Femur (tissue), 1 donor: ENCODE measurements at regions not wholly inside any gene's neighbourhood (a gene's known extent, or its start where the extent isn't known, plus 50 kb on each side); places are given as distances from the start of the nearest gene placed in this dataset.
"Not testable (repeated sequence)": the region's sequence is repeated elsewhere in the genome, so short reads cannot be mapped to it uniquely, and the experiment has no call there.

Source experiments
- DNase-seq: peaks from one replicate; pipeline ENCODE4 v3.0.0-alpha.2; 2017

DNA sequence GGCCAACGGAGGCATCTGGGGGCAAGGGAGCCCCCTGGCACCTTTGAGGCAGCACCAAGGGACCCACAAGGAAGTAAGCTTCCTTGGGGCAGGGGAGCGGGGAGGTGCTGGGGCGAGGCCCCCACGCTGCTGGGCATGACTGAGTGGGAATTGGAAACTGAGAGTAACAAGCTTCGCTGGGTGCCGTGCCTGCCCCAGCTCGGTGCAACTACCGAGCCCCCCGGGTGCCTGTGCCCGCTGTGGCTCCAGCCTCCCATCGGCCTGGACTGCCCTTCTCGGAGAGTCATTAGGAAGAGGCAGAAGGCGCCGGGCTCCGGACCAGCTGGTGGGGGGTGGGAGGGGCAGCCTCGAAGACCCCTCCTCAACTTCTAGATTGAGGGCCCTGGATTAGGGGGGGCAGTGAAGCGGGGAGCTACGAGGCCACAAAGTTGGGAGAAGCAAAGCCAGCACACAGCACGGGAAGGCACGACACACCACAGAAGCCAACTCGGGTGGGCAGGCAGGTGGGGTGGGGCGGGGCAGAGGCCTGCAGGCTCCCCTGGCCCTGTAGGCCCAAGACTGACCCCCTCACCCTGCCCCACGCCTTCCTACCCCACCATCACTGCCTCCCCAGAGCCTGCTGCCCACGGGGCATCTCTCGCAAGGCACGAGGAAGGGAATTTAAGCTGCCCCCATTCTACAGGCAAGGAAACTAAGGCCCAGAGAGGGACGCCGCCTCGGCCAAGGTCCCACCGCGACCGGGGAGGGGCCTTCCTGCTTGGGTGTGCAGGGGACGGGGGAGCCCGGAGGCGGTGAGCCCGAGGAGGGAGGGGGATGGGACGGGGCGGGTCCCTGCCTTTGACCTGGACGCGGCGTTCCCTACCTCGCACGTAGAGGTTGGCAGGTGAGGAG, 83.2 kb downstream of the PTPRS start:
- DNase-seq: no peak

DNA sequence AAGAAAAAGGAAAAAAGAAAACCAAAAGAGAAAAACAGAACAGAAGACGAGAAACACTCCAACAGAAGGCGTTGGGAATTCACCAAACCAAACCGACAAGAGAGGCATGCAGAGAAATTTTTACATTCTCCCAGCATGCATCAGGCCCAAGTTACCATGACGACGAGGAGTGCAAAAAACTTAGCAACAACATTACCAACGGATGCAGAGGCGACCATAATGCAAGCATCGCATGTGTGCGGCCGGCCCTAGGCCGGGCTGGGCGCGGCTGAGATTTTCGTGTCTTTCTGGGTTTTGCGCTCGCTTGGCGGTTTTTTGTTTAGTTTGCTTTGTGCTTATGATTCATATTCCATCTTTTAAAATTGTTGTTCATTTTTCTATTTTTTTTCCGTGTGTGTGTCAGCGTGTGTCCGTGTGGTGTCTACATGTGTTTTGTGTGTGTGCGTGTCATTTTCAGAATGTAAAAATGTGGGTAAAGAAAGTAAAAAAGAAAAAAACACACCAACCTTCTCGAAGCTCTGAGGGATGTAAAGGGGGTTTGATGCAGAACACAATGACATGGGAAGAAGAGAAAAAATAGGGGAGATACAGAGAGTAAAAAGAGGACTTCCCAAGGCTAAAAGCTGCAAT, 84.9 kb downstream of the PTPRS start:
- no peak for DNase-seq

DNA sequence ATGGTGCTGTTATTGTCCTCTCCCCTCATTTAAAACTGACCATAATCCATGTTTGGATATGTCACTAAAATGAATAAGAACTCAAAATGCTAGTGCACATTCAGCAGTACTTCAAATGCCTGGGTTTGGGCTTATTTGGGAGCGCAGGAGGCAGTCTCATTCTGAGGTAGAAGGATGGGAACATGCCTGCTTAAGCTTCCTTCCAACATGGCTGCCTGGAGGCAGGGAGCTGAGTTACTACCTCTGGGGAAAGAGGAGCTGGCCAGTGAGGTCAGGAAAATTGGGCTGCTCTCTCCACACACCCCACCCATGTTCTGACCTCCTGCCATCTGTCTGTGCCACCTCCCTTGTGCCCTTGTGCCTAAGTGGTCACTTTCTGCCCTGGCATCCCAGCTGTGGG, 85.7 kb downstream of the PTPRS start:
- DNase-seq: no peak

DNA sequence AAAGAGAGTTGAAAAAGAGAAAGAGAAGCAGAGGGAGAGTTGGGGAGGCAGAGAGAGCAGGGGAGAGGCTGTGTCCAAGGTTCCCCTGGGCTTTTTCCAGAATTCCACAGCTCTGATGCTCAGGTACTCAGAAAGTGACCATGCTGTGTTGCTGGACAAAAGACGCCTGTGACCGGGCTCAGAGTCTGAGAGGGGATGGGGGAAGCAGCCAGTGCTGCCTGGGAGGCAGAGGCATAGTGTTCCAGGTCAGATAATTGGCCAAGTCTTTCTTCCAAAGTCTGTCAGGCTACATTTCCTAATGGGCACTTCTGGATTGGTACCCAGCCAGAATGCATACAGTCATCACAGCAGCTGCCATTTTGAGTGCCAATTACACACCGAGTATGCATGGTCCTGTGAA, 86.1 kb downstream of the PTPRS start:
- DNase-seq: no peak

DNA sequence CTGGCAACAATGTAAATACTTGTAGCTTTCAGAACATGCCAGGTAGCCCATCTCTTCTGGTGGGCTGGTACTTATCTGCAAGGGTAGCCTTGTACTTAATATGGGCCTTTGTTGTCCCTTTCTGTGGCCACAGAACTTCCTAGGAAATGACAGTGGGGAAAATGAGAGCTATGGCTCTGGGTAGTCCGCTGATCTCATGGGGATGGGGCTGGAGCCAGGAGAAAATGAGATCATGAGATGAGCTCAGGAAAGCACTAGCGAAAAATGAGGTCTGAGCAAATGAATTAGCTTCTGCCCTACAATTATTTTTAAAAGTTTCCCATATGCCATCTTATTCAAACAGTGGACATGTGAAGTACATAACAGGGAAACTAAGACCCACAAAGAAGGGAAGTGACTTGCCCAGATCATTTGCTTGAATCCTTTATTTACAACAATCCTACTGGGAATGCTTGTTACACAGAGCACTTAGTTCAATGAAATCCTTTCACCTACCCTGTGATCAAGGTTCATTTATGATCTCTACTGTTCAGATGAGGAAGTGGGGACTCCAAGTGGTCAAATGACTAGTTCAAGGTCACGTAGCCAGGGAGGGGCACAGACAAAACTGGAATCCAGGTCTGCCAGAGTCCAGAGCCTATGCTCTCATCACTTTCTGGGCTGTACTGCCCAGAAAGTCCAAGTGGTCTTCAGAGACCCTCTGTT, 87.1 kb downstream of the PTPRS start:
- DNase-seq: peak; percentile 76

DNA sequence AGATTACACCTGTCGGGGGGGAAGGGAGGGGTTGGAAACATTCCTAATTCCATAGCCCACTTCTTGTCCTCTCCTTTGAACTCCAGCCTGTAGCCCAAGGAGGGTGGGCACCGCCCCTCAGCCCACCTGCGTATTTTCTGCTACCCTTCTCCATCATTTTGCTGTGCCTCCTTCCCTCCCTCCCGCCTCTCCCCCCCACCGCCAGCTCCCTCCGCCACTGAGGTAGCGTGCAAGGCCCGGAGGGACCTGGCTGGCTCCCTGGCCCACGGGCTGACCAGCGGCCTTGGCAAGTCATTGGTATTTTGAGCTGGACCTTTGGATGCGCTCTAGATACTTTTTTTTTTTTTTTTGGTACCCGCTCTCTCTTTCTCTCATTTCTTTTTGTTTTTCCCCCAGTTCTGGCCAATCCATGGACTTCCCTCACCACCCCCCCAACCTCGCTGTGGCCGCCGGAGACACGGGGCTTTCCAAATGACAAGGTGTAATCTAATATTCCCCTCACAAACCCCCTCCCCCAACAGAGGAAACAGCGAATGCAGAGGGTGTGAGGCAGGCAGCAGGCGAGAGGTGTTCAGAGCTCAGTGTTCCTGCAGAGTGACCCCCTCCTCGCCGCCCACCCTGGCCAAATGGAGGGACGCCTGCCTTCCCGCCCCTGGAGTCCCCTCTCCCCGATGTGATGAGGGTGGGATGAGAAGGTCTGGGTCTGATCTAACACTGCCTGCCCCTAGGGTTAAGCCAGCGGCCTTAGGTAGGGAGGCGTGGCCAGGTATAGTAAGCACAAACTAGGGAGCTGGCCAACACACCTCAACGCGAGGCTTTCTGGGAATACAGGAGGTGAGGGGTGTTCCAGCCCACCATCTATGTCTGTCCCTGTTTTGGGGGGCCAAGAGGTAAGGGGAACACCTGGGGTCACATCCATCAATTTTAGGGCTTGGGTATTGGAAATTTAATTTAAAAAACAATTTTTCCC, 89.2 kb downstream of the PTPRS start:
- no peak for DNase-seq

DNA sequence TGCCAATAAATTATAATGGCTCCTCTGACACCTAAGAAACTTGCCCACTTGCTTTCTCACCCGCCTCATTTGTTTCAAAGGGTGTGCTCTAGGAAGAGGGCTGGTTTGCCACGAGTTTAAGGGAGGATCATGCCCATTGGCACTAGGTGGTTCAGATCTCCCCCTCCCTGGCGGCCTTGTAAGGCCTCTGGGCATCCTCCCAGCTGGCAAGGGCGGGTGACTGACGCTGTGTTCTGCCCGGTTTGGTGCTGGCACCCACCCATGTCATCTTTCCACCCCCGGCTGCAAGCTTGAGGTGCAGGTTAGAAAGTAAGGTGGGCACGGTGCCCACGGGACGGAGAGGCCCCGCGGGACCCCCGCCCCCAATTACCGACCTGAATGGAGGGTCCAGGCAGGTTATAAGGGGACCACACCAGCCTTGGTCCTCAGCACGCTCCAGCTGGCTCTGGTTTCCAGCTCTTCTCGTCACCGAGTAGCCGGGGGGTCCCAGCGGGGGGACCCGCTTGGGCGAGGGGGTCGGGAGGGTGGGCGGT, 90.4 kb downstream of the PTPRS start:
- DNase-seq: no peak

DNA sequence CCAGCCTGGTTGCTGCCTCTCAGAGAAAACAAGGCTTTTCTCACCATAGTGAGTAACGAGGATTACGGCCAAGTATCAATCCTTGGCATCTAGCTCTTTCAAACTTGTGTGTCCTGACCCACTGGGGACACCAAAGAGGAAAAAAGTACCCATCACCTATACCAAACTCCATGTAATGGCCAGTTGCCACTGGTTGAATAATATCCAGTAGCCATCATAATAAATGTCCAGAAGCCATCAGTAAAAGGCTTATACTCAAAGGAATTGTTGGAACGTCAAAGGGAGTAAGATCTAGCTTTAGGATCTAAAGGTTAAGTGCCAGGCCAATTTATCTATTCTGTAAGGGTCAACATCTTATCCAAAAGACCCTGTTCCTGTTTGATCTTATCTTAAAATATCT, 91.1 kb downstream of the PTPRS start:
- no peak for DNase-seq

DNA sequence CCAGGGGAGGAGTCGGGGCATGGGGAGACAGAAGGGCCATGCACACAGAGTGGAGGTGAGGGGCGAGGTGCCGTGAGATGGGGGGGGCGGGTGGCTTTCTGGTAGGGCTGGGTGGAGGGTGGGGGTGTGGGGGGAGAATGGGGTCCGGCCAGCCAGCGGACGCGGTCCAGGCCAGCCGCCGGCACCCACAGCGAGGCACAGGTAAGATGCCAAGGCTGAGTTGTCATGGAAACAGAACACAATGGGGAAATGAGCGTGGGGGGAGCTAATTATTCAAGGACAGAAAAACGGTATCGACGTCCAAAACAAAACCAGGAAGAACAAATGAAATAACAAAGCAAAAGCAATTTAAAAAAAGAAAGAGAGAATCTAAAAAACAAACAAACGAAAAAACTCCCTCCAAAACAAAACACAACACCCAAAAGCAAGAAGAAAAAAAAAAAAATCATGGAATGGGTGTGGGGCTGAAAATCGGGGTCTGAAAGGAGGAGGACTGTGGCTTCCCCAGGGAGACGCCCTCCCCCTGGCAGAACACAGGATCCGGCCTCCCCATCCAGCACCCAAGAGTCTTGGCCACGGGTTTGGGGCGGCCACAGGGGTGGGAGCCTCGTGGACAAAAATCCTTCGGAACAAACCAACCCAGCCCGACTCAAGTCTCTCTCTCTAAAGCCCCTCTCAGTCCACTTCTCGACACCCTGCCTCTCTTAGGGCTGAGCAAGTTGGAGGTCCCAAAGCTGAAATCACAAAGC, 92.5 kb downstream of the PTPRS start:
- no peak for DNase-seq

DNA sequence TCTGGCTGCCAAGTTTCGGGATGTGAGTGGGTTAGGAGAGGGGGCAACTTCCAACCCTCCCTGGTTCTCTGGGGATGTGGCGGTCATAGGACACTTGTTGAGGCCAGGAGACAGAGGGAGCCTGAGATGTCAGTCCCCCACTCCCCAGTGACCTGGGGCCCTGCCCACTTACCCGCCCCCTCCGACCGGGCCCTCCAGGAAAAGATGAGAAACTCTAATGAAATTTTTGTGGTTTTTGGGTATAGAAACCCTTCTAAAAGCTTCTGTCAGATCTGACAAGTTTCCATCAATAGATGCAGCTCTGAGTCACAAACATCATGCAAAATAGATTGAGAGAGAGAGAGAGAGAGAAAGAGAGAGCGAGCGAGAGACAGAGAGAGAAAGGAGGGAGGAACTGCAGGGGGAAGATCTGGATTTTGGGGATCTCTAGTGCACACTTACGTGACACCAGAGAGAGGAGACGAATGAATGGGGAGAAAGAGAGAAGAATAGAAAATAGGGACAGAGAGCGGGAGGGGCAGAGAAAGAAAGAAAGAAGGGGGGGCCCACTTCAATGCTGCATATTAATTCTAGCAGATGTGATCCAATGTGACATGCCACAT, 94.0 kb downstream of the PTPRS start:
- DNase-seq: no peak

DNA sequence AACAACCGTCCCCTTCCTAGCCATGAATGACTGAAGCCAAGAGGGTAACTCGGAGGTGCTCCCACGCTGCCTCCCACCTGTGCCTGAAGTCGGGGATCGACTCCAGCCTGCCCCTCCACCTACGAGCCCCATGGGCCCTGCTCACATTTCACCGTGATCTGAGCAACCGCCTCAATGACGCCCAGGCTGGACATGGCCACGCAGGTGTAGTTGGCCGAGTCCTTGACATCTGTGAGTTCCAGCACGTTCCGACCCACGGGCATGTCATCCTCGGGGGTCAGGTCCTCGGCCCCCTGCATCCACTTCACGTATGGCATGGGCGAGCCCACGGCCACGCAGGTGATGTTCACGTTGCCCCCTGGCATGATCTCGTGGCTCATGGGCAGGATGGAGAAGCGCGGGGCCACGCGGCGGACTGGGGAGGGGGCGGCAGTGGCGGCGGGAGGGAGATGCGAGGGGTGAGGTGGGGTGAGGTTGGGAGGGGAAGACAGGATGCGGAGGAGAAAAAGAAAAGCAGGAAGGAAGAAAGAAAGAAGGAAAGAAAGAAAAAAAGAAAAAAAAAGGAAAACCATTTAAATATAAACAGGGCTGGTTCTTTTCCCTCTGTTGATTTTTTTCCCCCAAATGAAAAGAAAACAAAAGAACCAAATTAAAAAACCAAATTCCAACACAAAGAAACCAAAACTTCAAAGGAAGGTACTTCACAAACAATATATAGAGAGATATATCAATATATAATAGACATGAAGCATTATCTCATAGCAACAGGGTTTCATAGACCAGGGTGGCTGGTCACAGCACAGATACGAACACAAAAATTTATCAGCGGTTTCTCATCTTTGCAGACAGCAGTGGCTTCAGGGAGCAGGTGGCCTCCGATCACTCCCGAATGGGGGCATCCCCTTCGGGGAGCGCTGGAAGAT, 94.7 kb downstream of the PTPRS start:
- no peak for DNase-seq

DNA sequence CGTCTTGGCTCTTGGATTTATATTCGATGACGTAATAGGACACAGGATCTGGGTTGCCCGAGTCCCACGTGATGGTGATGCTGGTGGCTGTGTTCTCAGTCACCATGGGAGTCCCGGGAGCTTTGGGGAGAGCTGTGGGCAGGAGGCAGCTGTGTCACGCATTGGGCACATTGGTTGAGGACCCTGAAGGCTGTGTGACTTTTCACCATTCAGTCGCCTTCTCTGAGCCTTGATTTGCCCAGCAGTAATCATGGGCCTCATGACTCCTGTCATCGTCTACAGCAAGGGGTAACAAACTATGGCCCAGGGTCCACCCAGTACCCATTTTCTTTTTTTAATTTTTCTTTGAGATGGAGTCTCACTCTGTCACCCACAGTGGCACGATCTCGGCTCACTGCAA, 96.3 kb downstream of the PTPRS start:
- no peak for DNase-seq

DNA sequence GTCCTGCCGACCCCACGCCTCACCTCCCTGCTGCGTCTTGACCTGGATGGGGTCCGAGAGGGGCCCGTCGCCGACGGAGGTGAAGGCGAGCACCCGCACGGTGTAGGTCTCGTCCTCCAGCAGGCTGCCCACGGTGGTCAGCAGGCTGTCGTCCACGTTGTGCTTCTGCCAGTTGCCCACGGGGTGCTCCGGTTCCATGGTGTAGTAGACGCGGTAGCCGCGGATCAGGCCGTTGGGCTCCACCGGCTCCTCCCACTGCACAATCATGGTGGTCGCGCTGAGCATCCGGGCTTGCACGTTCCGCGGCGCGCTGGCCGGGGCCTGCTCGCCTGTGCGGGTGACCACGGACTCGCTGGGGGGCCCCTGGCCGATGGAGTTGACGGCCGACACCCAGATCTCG, 96.7 kb downstream of the PTPRS start:
- no peak for DNase-seq

DNA sequence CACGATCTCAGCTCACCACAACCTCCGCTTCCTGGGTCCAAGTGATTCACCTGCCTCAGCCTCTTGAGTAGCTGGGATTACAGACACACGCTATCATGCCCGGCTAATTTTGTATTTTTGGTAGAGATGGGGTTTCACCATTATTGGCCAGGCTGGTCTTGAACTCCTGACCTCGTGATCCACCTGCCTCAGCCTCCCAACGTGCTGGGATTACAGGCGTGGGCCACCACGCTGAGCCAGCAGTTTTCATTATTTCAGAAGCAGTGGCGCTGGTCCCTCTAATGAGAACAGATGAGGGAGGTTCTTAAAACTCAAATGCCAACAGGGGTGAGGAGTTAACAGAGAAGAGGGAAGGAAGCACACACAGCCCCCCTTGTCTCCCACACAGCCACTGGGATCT, 98.7 kb downstream of the PTPRS start:
- DNase-seq: not testable (repeated sequence)

DNA sequence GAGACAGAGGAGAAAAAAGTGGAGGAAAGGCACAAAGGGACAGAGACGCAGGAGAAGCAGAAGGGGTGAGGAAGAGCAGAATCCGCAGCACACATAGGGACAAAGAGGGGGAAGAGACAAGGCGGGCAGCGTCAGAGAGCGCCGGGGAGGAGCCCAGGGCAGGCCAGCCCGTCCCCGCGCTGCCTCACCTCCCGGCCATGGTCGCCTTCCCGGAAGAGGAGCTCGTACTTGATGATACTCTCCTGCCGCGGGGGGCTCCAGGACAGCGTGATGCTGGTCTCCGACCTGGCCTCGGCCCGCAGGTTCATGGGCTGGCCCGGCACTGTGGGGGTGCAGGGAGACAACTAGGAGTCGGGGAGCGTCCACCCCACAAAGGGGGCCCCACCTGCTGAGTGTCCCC, 100.6 kb downstream of the PTPRS start:
- no peak for DNase-seq

DNA sequence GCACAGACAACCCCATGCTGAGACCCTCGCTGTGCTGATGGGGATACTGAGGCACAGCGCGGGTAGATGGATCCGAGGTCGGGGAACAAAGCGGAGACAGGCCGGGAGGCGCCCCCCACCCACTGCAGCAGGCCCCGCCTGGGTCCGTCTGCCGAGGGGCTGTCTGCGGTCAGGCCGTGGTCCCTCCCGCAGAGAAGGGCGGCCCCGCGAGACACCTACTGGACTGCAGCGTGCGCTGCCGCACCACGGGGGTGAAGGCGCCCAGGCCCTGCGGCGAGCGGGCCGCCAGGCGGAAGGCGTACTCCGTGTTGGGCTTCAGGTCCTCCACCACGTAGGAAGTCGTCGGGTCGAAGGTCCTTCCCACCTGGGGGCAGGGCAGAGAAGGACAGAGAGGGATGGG, 101.9 kb downstream of the PTPRS start:
- DNase-seq: no peak

DNA sequence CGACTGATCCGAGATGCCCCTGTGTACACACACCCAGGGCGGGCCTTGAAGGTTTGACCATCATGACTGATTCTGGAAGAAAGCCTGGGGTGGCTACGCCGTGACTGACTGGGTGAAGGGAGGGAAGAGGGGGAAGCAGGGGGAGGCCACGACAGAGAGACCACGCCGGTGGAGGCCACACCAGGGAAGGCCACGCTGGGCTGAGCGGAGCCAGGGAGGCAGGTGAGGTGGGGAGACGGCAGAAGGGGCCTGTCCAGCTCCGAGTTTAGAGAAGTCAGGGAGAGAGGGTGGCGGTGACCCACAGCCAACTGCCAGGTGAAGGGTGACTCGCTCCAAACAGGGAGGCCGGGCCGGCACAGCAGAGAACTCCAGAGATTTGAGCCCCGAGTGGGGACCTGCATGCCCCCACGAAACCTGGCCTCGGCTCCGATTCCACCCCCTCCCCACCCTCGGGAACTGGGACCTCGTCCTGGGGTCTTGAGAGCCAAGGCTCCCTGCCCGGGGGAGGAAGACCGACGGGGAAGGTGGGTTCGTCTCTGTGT, 102.6 kb downstream of the PTPRS start:
- no peak for DNase-seq

DNA sequence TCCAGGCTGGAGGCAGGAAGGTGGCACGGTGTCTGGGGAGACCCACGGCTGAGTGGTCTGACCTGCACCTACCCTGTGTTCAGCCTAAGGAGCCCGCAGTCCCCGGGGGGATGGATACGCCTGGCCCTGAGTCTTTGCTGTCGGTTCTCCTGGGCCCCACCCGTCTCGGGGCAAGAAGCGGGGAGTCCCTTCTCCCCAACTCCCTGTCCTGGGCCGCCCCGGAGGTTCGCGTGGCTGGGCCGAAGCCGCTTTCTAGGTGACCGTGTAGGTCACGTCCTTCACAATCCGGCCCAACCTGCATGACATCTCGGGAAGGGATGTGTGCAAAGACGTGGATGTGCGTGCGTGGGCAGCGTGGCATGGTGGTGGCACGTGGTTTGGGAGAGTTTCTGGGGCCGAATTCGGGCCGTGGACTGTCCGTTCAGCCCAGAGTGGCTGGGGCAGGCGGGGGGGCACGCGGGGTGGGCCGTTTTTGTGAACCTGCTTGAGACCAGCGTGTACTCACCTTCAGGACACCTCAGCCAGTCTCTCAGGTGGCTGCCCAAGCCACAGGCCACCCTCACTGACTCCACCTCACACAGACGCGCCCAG, 103.3 kb downstream of the PTPRS start:
- DNase-seq: no peak

DNA sequence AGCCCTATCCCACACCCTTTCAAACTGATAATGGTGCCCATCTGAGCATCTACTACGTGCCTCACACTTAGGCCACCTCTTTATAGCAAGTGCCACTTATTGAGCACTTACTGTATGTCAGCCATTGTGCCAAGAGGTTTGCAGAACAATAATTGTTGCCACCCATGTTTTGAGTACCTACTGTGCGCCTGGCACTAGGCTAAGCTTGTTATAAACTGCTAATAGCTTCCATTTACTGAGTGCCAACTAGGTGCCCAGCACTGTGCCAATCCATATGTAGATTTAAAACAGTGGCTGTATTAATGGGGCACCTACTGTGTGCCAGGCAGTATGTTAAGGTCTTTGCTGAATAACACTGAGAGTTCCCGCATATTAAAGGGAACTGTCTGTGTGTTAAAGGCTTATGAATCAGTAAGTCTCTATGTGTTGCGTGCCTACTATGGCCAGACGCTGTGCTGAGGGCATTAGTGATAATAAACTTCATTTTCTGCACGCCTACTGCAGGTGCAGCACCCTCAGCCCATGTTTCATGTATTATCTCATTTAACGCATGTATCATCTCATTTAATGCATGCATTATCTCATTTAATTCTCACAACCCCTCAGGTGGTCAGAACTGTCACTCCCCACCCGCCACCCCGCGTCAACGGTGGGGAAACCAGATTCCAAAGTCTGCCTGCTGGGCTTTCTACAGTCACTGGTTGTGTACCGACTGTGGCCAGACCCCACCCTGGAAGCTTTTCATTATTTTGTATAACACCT, 105.0 kb downstream of the PTPRS start:
- no peak for DNase-seq
